Stimulated activated CD4-positive, alpha-beta T cell treated with anti-CD3 and anti-CD28 coated beads, Interleukin-15, amount 100 ng/mL, for 24 hours (primary cell): ENCODE measurements at regions not wholly inside any gene's neighbourhood (a gene's known extent, or its start where the extent isn't known, plus 50 kb on each side); places are given as distances from the start of the nearest gene placed in this dataset.
"Not testable (repeated sequence)": the region's sequence is repeated elsewhere in the genome, so short reads cannot be mapped to it uniquely, and the experiment has no call there.

Experiments used
- DNase-seq: peaks from one replicate; pipeline ENCODE4 v3.0.0-alpha.2; 2020

- DNase-seq: no peak
These were observed 50.2 kb upstream of the TP53I11 start for GRCh38 chr11:45000918-45001317.

GRCh38 chr11:45001466-45002165, 50.9 kb upstream of the TP53I11 start:
- no peak for DNase-seq

- DNase-seq: no peak
These were observed 54.4 kb upstream of the TP53I11 start for GRCh38 chr11:45005106-45005505.

- no peak for DNase-seq
These were observed 56.3 kb upstream of the TP53I11 start for GRCh38 chr11:45007011-45007410.

- DNase-seq: not testable (repeated sequence)
These were observed 65.3 kb upstream of the TP53I11 start for GRCh38 chr11:45015983-45016382.

GRCh38 chr11:45016446-45016845, 65.8 kb upstream of the TP53I11 start:
- DNase-seq: not testable (repeated sequence)

- no peak for DNase-seq
These were observed 66.6 kb upstream of the TP53I11 start for GRCh38 chr11:45017329-45017728.

GRCh38 chr11:45021001-45021400, 70.3 kb upstream of the TP53I11 start:
- DNase-seq: no peak

GRCh38 chr11:45021692-45022141, 71.0 kb upstream of the TP53I11 start:
- DNase-seq: no peak

- no peak for DNase-seq
These were observed 71.8 kb upstream of the TP53I11 start for GRCh38 chr11:45022294-45023064.

- no peak for DNase-seq
These were observed 72.3 kb upstream of the TP53I11 start for GRCh38 chr11:45023065-45023365.

- no peak for DNase-seq
These were observed 73.6 kb upstream of the TP53I11 start for GRCh38 chr11:45024316-45024715.

- DNase-seq: no peak
These were observed 74.3 kb upstream of the TP53I11 start for GRCh38 chr11:45024846-45025588.

- peak; percentile 12 for DNase-seq
These were observed 75.2 kb upstream of the TP53I11 start for GRCh38 chr11:45025716-45026492.

GRCh38 chr11:45026835-45027234, 76.2 kb upstream of the TP53I11 start:
- DNase-seq: no peak

GRCh38 chr11:45027312-45027711, 76.6 kb upstream of the TP53I11 start:
- DNase-seq: no peak

GRCh38 chr11:45028911-45029682, 78.4 kb upstream of the TP53I11 start:
- DNase-seq: no peak

- DNase-seq: no peak
These were observed 80.1 kb upstream of the TP53I11 start for GRCh38 chr11:45030778-45031177.

GRCh38 chr11:45031912-45032519, 81.3 kb upstream of the TP53I11 start:
- no peak for DNase-seq

- DNase-seq: no peak
These were observed 84.7 kb upstream of the TP53I11 start for GRCh38 chr11:45035413-45035812.

- no peak for DNase-seq
These were observed 85.3 kb upstream of the TP53I11 start for GRCh38 chr11:45036010-45036409.

GRCh38 chr11:45036733-45037132, 86.0 kb upstream of the TP53I11 start:
- no peak for DNase-seq
